ENCODE measurements at regions not wholly inside any gene's neighbourhood (a gene's known extent, or its start where the extent isn't known, plus 50 kb on each side); places are given as distances from the start of the nearest gene placed in this dataset.

- TF ChIP-seq SMC3 (IDR thresholded peaks at IDR 0.05; ENCODE audit: low read depth, low read length) (no peak), CHD1 (IDR thresholded peaks at IDR 0.05; ENCODE audit: low read depth, low read length) (no peak), MAFK (IDR thresholded peaks at IDR 0.05; ENCODE audit: low read depth, low read length) (no peak), FOS (IDR thresholded peaks at IDR 0.05; ENCODE audit: low read depth, low read length) (no peak), NFE2L2 (IDR thresholded peaks at IDR 0.05; ENCODE audit: low read depth, low read length) (no peak), RAD21 (IDR thresholded peaks at IDR 0.05; ENCODE audit: low read length) (no peak), MXI1 (IDR thresholded peaks at IDR 0.05; ENCODE audit: borderline replicate concordance, low read depth, low read length) (no peak), ELK1 (IDR thresholded peaks at IDR 0.05; ENCODE audit: borderline replicate concordance, low read depth, low read length) (no peak), CEBPB (IDR thresholded peaks at IDR 0.05; ENCODE audit: low read depth, low read length) (no peak), BHLHE40 (IDR thresholded peaks at IDR 0.05; ENCODE audit: low read depth, low read length) (no peak), POLR2A (IDR thresholded peaks at IDR 0.05; ENCODE audit: low read depth, low read length) (no peak), RCOR1 (IDR thresholded peaks at IDR 0.05; ENCODE audit: insufficient replicate concordance, low read length) (no peak), RFX5 (IDR thresholded peaks at IDR 0.05; ENCODE audit: low read depth, low read length) (no peak), MAZ (IDR thresholded peaks at IDR 0.05; ENCODE audit: borderline replicate concordance, low read depth, low read length) (no peak)
- TF ChIP-seq, protein P1, sequence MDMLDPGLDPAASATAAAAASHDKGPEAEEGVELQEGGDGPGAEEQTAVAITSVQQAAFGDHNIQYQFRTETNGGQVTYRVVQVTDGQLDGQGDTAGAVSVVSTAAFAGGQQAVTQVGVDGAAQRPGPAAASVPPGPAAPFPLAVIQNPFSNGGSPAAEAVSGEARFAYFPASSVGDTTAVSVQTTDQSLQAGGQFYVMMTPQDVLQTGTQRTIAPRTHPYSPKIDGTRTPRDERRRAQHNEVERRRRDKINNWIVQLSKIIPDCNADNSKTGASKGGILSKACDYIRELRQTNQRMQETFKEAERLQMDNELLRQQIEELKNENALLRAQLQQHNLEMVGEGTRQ (IDR thresholded peaks at IDR 0.05; ENCODE audit: low read depth, low read length) = no peak
- TF ChIP-seq, protein P2, sequence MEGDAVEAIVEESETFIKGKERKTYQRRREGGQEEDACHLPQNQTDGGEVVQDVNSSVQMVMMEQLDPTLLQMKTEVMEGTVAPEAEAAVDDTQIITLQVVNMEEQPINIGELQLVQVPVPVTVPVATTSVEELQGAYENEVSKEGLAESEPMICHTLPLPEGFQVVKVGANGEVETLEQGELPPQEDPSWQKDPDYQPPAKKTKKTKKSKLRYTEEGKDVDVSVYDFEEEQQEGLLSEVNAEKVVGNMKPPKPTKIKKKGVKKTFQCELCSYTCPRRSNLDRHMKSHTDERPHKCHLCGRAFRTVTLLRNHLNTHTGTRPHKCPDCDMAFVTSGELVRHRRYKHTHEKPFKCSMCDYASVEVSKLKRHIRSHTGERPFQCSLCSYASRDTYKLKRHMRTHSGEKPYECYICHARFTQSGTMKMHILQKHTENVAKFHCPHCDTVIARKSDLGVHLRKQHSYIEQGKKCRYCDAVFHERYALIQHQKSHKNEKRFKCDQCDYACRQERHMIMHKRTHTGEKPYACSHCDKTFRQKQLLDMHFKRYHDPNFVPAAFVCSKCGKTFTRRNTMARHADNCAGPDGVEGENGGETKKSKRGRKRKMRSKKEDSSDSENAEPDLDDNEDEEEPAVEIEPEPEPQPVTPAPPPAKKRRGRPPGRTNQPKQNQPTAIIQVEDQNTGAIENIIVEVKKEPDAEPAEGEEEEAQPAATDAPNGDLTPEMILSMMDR (conservative IDR thresholded peaks at IDR 0.05; ENCODE audit: low read depth, low read length) = no peak
- Histone ChIP-seq H3K4me1 (ENCODE audit: control insufficient read depth, insufficient read depth, low read length) (peaks cover 2% of the 10 kb centered on the region), H3K36me3 (ENCODE audit: control insufficient read depth, insufficient read depth, low read length) (no peaks in the 10 kb centered on the region), H2BK15ac (ENCODE audit: low read depth, low read length) (no peak overlapping the region), H2AK5ac (ENCODE audit: low read depth, low read length) (no peak overlapping the region), H3K79me1 (ENCODE audit: low read depth in 1 of 2, low read length in 2 of 2) (no peaks in the 10 kb centered on the region), H3K4ac (ENCODE audit: low read depth, low read length) (no peak overlapping the region), H3K27ac (ENCODE audit: insufficient read depth, low read length) (no peak overlapping the region), H3K9ac (ENCODE audit: low read depth, low read length) (no peak overlapping the region), H3K14ac (replicated peaks; ENCODE audit: low read depth, low read length) (no peak overlapping the region), H3K9me3 (ENCODE audit: control insufficient read depth, insufficient read depth, low read length) (no peaks in the 10 kb centered on the region), H2BK20ac (ENCODE audit: low read depth, low read length) (no peak overlapping the region), H2BK5ac (ENCODE audit: low read depth, low read length, poor library complexity, severe bottlenecking) (no peak overlapping the region), H3K9me1 (ENCODE audit: insufficient read depth, low read length) (no peaks in the 10 kb centered on the region), H2AFZ (replicated peaks; ENCODE audit: low read length, poor library complexity) (peak overlapping the region; percentile 60), H3K4me2 (ENCODE audit: low read depth, low read length) (no peak overlapping the region), H4K20me1 (ENCODE audit: insufficient read depth, low read length) (no peaks in the 10 kb centered on the region), H3K23ac (ENCODE audit: low read depth, low read length) (no peak overlapping the region), H3K4me3 (ENCODE audit: insufficient read depth, low read depth, low read length) (no peak overlapping the region), H4K8ac (ENCODE audit: low read depth in 2 of 2, low read length in 2 of 2) (no peak overlapping the region), H2AK9ac (replicated peaks; ENCODE audit: low read depth, low read length, poor library complexity) (no peak overlapping the region), H3K18ac (ENCODE audit: low read depth, low read length) (no peak overlapping the region), H4K91ac (ENCODE audit: insufficient read depth, low read depth, low read length) (no peak overlapping the region), H2BK120ac (ENCODE audit: low read depth, low read length) (no peak overlapping the region), H4K5ac (ENCODE audit: low read depth, low read length) (no peak overlapping the region), H3K27me3 (ENCODE audit: control insufficient read depth, insufficient read depth, low read length) (peaks cover 16% of the 10 kb centered on the region), H3K56ac (ENCODE audit: extremely low read depth, insufficient read depth, low read length) (no peak overlapping the region)
- POLR2A ChIA-PET (ENCODE audit: unreplicated experiment) = no interaction called here
- ATAC-seq (ENCODE audit: low read depth) = no peak
- CTCF ChIA-PET = interaction anchor here (0.6 to 0.7 kb wide), 2 partner anchors 13 to 28 kb away, joined by 3 read pairs; no protein-coding TSS in a partner anchor
- WGBS, 2 experiments (ENCODE audit: extremely low coverage in 2 of 2, insufficient read length in 1 of 2) = 56% methylated on average over 9 of the region's 20 CpGs; no CpG with 5 or more reads in 1 of the 2 experiments
- no TSS peak for BruUV-seq (replicated peaks)
- intact Hi-C loops (cut with micrococcal nuclease) = no loop called here
- in situ Hi-C loops (cut with MboI; ENCODE audit: low sequenced_read_pairs) = no loop called here
- dilution Hi-C loops (cut with HindIII; ENCODE audit: low sequenced_read_pairs, unreplicated experiment) = no loop called here
- DNase-seq = no peak
Measured at GRCh38 chr12:4025181-4026019, 152.2 kb upstream of the PARP11 start.

All from IMR-90 (cell line).